ENCODE measurements at regions not wholly inside any gene's neighbourhood (a gene's known extent, or its start where the extent isn't known, plus 50 kb on each side); places are given as distances from the start of the nearest gene placed in this dataset.
A peak's percentile ranks its signal among the peaks of the same experiment; 100 is the strongest.

- Histone ChIP-seq H3K27me3 (ENCODE audit: control insufficient read depth, insufficient read depth, low read length) (no peaks in the 10 kb centered on the region), H3K36me3 (ENCODE audit: control insufficient read depth, insufficient read depth, low read length) (no peaks in the 10 kb centered on the region), H3K27ac (ENCODE audit: insufficient read depth, low read length) (no peak overlapping the region), H3K9me3 (ENCODE audit: control insufficient read depth, insufficient read depth, low read depth, low read length) (no peaks in the 10 kb centered on the region), H3K4me3 (replicated peaks in 1 of 4; ENCODE audit: control extremely low read depth in 1 of 4, insufficient read depth in 1 of 4, low read depth in 3 of 4, low read length in 4 of 4) (no peak overlapping the region), H3K79me2 (ENCODE audit: control insufficient read depth, insufficient read depth, low read length) (no peaks in the 10 kb centered on the region), H4K20me1 (ENCODE audit: control insufficient read depth, extremely low read depth, insufficient read depth, low read length) (no peaks in the 10 kb centered on the region), H3K4me2 (ENCODE audit: extremely low read depth, insufficient read depth, low read length) (no peak overlapping the region), H3K4me1 (ENCODE audit: control insufficient read depth, extremely low read depth, insufficient read depth, low read length) (no peaks in the 10 kb centered on the region), H2AFZ (ENCODE audit: low read length) (no peak overlapping the region), H3K9ac (ENCODE audit: insufficient read depth, low read length) (no peak overlapping the region)
- DNase-seq (ENCODE audit: low read depth in 2 of 2): peak in 1 of 2 donors; percentile 18
- no peak for TF ChIP-seq EZH2 (IDR thresholded peaks at IDR 0.05; ENCODE audit: low read length, missing control alignments)
Measured at GRCh38 chr3:154023148-154023547, 98.0 kb upstream of the ARHGEF26 start.

- Histone ChIP-seq H3K27ac (ENCODE audit: insufficient read depth, low read length) (no peak overlapping the region), H3K79me2 (ENCODE audit: control insufficient read depth, insufficient read depth, low read length) (no peaks in the 10 kb centered on the region), H4K20me1 (ENCODE audit: control insufficient read depth, extremely low read depth, insufficient read depth, low read length) (no peaks in the 10 kb centered on the region), H3K4me3 (replicated peaks in 1 of 4; ENCODE audit: control extremely low read depth in 1 of 4, insufficient read depth in 1 of 4, low read depth in 3 of 4, low read length in 4 of 4) (no peak overlapping the region), H2AFZ (ENCODE audit: low read length) (no peak overlapping the region), H3K4me2 (ENCODE audit: extremely low read depth, insufficient read depth, low read length) (no peak overlapping the region), H3K4me1 (ENCODE audit: control insufficient read depth, extremely low read depth, insufficient read depth, low read length) (no peaks in the 10 kb centered on the region), H3K27me3 (ENCODE audit: control insufficient read depth, insufficient read depth, low read length) (no peaks in the 10 kb centered on the region), H3K36me3 (ENCODE audit: control insufficient read depth, insufficient read depth, low read length) (no peaks in the 10 kb centered on the region), H3K9ac (ENCODE audit: insufficient read depth, low read length) (no peak overlapping the region), H3K9me3 (ENCODE audit: control insufficient read depth, insufficient read depth, low read depth, low read length) (no peaks in the 10 kb centered on the region)
- TF ChIP-seq EZH2 (IDR thresholded peaks at IDR 0.05; ENCODE audit: low read length, missing control alignments) (no peak), CTCF (conservative IDR thresholded peaks at IDR 0.05 in 1 of 2, IDR thresholded peaks at IDR 0.05 in 1 of 2; ENCODE audit: low read depth in 1 of 2, low read length in 2 of 2) (no peak)
- DNase-seq (ENCODE audit: low read depth in 2 of 2): no peak
Measured at GRCh38 chr3:154025007-154025406, 96.2 kb upstream of the ARHGEF26 start.

GRCh38 chr3:154029926-154030325 is 91.3 kb upstream of the ARHGEF26 start:
- no peak for DNase-seq (ENCODE audit: low read depth in 2 of 2)
- no peak overlapping the region for H3K4me3 ChIP-seq (replicated peaks in 1 of 4; ENCODE audit: control extremely low read depth in 1 of 4, insufficient read depth in 1 of 4, low read depth in 3 of 4, low read length in 4 of 4)
- TF ChIP-seq CTCF (conservative IDR thresholded peaks at IDR 0.05 in 1 of 2, IDR thresholded peaks at IDR 0.05 in 1 of 2; ENCODE audit: low read depth in 1 of 2, low read length in 2 of 2) (no peak), EZH2 (IDR thresholded peaks at IDR 0.05; ENCODE audit: low read length, missing control alignments) (no peak)
- H3K79me2 ChIP-seq (ENCODE audit: control insufficient read depth, insufficient read depth, low read length): no peaks in the 10 kb centered on the region
- H3K36me3 ChIP-seq (ENCODE audit: control insufficient read depth, insufficient read depth, low read length): no peaks in the 10 kb centered on the region
- no peak overlapping the region for H3K27ac ChIP-seq (ENCODE audit: insufficient read depth, low read length)
- H3K4me2 ChIP-seq (ENCODE audit: extremely low read depth, insufficient read depth, low read length): no peak overlapping the region
- no peak overlapping the region for H2AFZ ChIP-seq (ENCODE audit: low read length)
- no peaks in the 10 kb centered on the region for H3K9me3 ChIP-seq (ENCODE audit: control insufficient read depth, insufficient read depth, low read depth, low read length)
- no peaks in the 10 kb centered on the region for H3K27me3 ChIP-seq (ENCODE audit: control insufficient read depth, insufficient read depth, low read length)
- H3K4me1 ChIP-seq (ENCODE audit: control insufficient read depth, extremely low read depth, insufficient read depth, low read length): no peaks in the 10 kb centered on the region
- H4K20me1 ChIP-seq (ENCODE audit: control insufficient read depth, extremely low read depth, insufficient read depth, low read length): no peaks in the 10 kb centered on the region
- H3K9ac ChIP-seq (ENCODE audit: insufficient read depth, low read length): no peak overlapping the region

Data from fibroblast of lung (primary cell).